ENCODE measurements at regions not wholly inside any gene's neighbourhood (a gene's known extent, or its start where the extent isn't known, plus 50 kb on each side); places are given as distances from the start of the nearest gene placed in this dataset.

DNA sequence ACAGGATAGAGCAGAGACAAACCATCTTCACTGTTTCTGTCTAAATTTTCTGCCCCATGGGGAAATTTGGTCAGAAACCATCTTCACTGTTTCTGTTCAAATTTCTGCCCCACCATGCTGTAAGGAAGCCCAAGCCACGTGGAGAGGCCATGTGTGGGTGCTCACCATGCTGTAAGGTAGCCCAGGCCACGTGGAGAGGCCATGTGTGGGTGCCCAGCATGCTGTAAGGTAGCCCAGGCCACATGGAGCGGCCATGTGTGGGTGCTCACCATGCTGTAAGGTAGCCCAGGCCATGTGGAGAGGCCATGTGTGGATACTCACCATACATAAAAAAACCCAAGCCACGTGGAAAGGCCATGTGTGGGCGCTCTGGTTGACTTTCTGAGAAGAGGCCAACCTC, 1088.7 kb upstream of the AUTS2 start:
- TF ChIP-seq, protein P1, sequence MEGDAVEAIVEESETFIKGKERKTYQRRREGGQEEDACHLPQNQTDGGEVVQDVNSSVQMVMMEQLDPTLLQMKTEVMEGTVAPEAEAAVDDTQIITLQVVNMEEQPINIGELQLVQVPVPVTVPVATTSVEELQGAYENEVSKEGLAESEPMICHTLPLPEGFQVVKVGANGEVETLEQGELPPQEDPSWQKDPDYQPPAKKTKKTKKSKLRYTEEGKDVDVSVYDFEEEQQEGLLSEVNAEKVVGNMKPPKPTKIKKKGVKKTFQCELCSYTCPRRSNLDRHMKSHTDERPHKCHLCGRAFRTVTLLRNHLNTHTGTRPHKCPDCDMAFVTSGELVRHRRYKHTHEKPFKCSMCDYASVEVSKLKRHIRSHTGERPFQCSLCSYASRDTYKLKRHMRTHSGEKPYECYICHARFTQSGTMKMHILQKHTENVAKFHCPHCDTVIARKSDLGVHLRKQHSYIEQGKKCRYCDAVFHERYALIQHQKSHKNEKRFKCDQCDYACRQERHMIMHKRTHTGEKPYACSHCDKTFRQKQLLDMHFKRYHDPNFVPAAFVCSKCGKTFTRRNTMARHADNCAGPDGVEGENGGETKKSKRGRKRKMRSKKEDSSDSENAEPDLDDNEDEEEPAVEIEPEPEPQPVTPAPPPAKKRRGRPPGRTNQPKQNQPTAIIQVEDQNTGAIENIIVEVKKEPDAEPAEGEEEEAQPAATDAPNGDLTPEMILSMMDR (IDR thresholded peaks at IDR 0.05; ENCODE audit: low read depth, low read length), result no peak
- DNase-seq (ENCODE audit: extremely low read depth, low read depth), result no peak

DNA sequence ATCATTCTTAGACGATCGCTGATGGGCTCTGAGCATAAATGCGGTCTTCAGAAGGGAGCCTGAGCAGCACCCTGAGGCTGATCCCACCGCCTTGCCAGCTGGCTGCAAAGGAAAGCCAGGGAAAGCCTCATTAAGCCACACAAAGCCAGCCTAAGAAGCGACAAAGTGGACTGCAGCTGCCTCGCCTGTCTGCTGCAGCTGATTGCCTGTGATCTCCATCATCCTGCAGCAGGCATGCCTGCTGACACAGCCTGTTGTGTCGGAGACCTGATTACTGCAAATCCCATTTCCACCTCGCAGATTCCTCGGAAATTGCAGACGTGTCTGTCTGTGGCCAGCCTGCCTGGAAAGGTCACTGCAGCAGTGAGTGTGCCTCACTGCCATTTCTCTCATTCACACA, 1087.0 kb upstream of the AUTS2 start:
- DNase-seq (ENCODE audit: extremely low read depth, low read depth), result no peak

DNA sequence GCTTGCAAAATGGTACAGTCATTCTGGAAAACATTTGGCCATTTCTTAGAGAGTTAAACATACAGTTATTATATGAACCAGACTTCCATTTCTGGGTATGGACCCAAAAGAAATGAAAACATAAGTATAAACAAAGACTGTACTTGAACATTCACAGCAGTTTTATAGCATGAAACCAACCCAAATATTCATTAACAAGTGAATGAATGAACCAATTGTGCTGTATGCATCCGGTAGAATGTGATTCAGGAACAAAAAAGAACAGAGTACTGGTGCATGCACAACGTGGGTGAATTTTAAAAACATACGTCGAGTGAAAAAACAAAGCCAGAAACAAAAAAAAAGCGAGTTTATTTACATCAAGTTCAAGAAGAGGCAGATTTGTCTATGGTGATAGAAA, 1085.8 kb upstream of the AUTS2 start:
- TF ChIP-seq, protein P1 (IDR thresholded peaks at IDR 0.05; ENCODE audit: low read depth, low read length), result no peak
- no peak for DNase-seq (ENCODE audit: extremely low read depth, low read depth)

More for the DNA sequence above, 1087.0 kb upstream of the AUTS2 start:
- TF ChIP-seq, protein P1 (IDR thresholded peaks at IDR 0.05; ENCODE audit: low read depth, low read length), result no peak

DNA sequence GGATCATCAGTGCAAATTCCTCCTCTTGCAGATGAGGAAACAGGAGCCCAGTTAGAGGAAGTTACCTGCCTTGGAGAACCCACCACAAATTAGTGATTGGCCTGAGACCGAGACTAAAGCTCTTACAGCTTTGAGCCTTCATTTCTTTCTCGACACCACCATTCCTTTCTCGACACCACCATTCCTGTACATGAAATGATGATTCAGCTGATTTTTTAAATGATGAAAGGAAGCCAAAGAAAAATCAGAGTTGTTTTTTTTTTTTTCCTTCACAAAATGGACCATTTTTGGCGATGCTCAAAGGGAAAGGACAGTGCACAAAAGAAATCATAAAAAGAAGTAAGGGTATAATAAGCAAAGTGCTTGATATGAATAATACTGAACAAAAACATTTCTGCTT, 1080.2 kb upstream of the AUTS2 start:
- DNase-seq (ENCODE audit: extremely low read depth, low read depth), result no peak
- TF ChIP-seq, protein P1 (IDR thresholded peaks at IDR 0.05; ENCODE audit: low read depth, low read length), result no peak

DNA sequence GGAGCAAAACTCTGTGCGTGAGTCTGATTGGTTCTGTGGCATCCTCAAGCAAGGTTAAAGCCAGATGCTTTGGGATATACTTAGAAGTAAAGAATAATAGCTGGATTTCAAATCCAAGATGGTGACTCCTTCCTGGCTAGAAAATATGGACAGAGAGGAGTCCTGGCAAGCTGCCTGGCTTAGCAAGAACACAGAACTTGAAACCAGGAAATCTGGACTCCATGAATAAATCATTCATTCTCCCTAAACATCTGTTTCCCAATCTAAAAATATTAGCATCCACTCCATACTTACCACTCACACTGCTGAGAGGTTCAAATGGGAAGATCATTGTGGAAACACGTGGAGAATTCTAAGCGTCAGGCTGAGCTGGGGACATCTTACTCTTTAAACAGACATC, 1074.1 kb upstream of the AUTS2 start:
- TF ChIP-seq, protein P1 (IDR thresholded peaks at IDR 0.05; ENCODE audit: low read depth, low read length), result no peak
- DNase-seq (ENCODE audit: extremely low read depth, low read depth), result no peak

DNA sequence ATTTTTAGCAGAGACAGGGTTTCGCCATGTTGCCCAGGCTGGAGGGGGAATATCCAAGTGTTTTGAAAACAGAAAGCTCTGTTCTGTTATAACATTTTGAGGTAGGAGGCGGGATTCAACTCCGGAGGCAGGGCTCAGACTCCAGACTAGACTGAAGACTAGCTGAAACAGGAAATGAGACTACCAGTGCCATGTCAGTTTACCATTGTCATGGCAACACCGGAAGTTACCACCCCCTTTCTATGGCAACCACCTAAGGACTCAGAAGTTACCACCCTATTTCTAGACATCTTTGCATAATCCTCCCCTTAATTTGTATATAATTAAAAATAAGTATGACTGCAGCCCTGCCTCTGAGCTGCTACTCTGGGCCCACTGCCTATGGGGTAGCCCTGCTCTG, 1069.1 kb upstream of the AUTS2 start:
- DNase-seq (ENCODE audit: extremely low read depth, low read depth), result no peak
- TF ChIP-seq, protein P1 (IDR thresholded peaks at IDR 0.05; ENCODE audit: low read depth, low read length), result no peak

DNA sequence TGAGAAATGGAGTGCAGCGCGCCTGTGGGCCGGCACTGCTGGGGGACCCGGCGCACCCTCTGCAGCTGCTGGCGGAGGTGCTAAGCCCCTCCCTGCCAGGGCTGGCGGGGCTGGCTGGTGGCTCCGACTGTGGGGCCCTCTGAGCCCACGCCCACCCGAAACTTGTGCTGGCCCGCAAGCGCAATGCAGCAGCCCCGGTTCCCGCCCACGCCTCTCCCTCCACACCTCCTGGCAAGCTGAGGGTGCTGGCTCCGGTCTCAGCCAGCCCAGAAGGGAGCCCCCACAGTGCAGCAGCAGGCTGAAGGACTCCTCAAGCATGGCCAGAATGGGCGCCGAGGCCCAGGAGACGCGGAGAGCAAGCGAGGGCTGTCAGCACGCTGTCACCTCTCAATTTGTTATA, 1063.0 kb upstream of the AUTS2 start:
- TF ChIP-seq, protein P1 (IDR thresholded peaks at IDR 0.05; ENCODE audit: low read depth, low read length), result no peak
- no peak for DNase-seq (ENCODE audit: extremely low read depth, low read depth)

All from AG09319 (cell line).